ENCODE measurements at regions not wholly inside any gene's neighbourhood (a gene's known extent, or its start where the extent isn't known, plus 50 kb on each side); places are given as distances from the start of the nearest gene placed in this dataset.

- TF ChIP-seq CTCF (IDR thresholded peaks at IDR 0.05; ENCODE audit: low read depth, low read length, poor library complexity, severe bottlenecking) (no peak), EZH2phosphoT487 (IDR thresholded peaks at IDR 0.05; ENCODE audit: borderline replicate concordance, low read length) (no peak)
These were observed 104.2 kb upstream of the HCN1 start for GRCh38 chr5:45800331-45800730.

Data from DOHH2 (cell line).